Esophagus squamous epithelium (tissue), 4 donors: ENCODE measurements at regions not wholly inside any gene's neighbourhood (a gene's known extent, or its start where the extent isn't known, plus 50 kb on each side); places are given as distances from the start of the nearest gene placed in this dataset.

Experiments used
- POLR2A ChIP-seq, 4 donors: fragments of 450-650 bp; IDR thresholded peaks; one replicate each; pipeline ENCODE4 v1.6.1; 2017; ENCODE audit warnings: antibody characterized with exemption in 4 of 4, mild to moderate bottlenecking in 4 of 4, moderate library complexity in 3 of 4
- TF ChIP-seq, protein P1 (sequence below), 6 experiments: fragments of 450-650 bp in 4 of 6; fragments of 200-600 bp in 2 of 6; sonication (generic) in 2 of 6; IDR thresholded peaks; one replicate each; pipeline ENCODE4 v1.5.1; 2016 to 2019; ENCODE audit warnings: antibody characterized with exemption in 6 of 6, mild to moderate bottlenecking in 4 of 6, moderate library complexity in 4 of 6

GRCh38 chr2:129735576-129735975, 243.9 kb upstream of the RAB6C start:
- TF ChIP-seq, protein P1, sequence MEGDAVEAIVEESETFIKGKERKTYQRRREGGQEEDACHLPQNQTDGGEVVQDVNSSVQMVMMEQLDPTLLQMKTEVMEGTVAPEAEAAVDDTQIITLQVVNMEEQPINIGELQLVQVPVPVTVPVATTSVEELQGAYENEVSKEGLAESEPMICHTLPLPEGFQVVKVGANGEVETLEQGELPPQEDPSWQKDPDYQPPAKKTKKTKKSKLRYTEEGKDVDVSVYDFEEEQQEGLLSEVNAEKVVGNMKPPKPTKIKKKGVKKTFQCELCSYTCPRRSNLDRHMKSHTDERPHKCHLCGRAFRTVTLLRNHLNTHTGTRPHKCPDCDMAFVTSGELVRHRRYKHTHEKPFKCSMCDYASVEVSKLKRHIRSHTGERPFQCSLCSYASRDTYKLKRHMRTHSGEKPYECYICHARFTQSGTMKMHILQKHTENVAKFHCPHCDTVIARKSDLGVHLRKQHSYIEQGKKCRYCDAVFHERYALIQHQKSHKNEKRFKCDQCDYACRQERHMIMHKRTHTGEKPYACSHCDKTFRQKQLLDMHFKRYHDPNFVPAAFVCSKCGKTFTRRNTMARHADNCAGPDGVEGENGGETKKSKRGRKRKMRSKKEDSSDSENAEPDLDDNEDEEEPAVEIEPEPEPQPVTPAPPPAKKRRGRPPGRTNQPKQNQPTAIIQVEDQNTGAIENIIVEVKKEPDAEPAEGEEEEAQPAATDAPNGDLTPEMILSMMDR (IDR thresholded peaks at IDR 0.05) = no peak
- no peak for TF ChIP-seq POLR2A (IDR thresholded peaks at IDR 0.05)
